HG03103 (cell line): ENCODE measurements at regions not wholly inside any gene's neighbourhood (a gene's known extent, or its start where the extent isn't known, plus 50 kb on each side); places are given as distances from the start of the nearest gene placed in this dataset.
"Not testable (repeated sequence)": the region's sequence is repeated elsewhere in the genome, so short reads cannot be mapped to it uniquely, and the experiment has no call there.

Experiments
- ATAC-seq: cut with Tn5 transposase; IDR thresholded peaks from one replicate; pipeline ENCODE4 v1.9.1; 2021; ENCODE audit warnings: low read depth; ENCODE audit not compliant: unreplicated experiment

GRCh38 chr9:16266648-16267276, 603.7 kb downstream of the BNC2 start:
- no peak for ATAC-seq

GRCh38 chr9:16267281-16268066, 603.0 kb downstream of the BNC2 start:
- no peak for ATAC-seq

- no peak for ATAC-seq
These were observed 602.2 kb downstream of the BNC2 start for GRCh38 chr9:16268067-16268881.

GRCh38 chr9:16271967-16272366, 598.5 kb downstream of the BNC2 start:
- ATAC-seq: no peak

GRCh38 chr9:16272776-16273175, 597.7 kb downstream of the BNC2 start:
- ATAC-seq: no peak

GRCh38 chr9:16275795-16276624, 594.5 kb downstream of the BNC2 start:
- ATAC-seq: no peak

- no peak for ATAC-seq
These were observed 593.6 kb downstream of the BNC2 start for GRCh38 chr9:16276866-16277265.

- ATAC-seq: no peak
These were observed 593.0 kb downstream of the BNC2 start for GRCh38 chr9:16277471-16277960.

GRCh38 chr9:16278326-16278999, 592.0 kb downstream of the BNC2 start:
- no peak for ATAC-seq

- no peak for ATAC-seq
These were observed 588.8 kb downstream of the BNC2 start for GRCh38 chr9:16281707-16282106.

GRCh38 chr9:16282216-16282615, 588.3 kb downstream of the BNC2 start:
- no peak for ATAC-seq

GRCh38 chr9:16282718-16283117, 587.8 kb downstream of the BNC2 start:
- no peak for ATAC-seq

- no peak for ATAC-seq
These were observed 584.3 kb downstream of the BNC2 start for GRCh38 chr9:16286160-16286559.

- no peak for ATAC-seq
These were observed 580.8 kb downstream of the BNC2 start for GRCh38 chr9:16289639-16290038.

- ATAC-seq: no peak
These were observed 580.3 kb downstream of the BNC2 start for GRCh38 chr9:16290169-16290568.

GRCh38 chr9:16291921-16292320, 578.5 kb downstream of the BNC2 start:
- ATAC-seq: no peak

- no peak for ATAC-seq
These were observed 576.9 kb downstream of the BNC2 start for GRCh38 chr9:16293610-16294009.

- ATAC-seq: no peak
These were observed 576.2 kb downstream of the BNC2 start for GRCh38 chr9:16294133-16294770.

GRCh38 chr9:16294940-16295339, 575.5 kb downstream of the BNC2 start:
- not testable (repeated sequence) for ATAC-seq
